ENCODE measurements at regions not wholly inside any gene's neighbourhood (a gene's known extent, or its start where the extent isn't known, plus 50 kb on each side); places are given as distances from the start of the nearest gene placed in this dataset.

DNA sequence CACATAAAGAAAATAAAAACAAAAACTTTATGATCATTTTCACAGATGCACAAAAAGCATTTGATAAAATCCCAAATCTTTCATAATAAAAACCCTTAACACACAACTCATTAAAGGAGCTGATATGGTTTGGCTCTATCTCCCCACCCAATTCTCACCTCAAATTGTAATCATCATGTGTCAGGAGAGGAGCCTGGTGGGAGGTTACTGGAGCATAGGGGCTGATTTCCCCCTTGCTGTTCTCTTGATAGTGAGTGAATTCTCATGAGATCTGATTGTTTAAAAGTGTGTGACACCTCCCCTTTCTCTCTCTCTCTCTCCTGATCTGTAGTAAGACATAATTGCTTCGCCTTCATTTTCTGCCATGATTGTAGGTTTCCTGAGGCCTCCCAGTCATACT, 790.7 kb downstream of the C12orf50 start:
- TF ChIP-seq, protein P1, sequence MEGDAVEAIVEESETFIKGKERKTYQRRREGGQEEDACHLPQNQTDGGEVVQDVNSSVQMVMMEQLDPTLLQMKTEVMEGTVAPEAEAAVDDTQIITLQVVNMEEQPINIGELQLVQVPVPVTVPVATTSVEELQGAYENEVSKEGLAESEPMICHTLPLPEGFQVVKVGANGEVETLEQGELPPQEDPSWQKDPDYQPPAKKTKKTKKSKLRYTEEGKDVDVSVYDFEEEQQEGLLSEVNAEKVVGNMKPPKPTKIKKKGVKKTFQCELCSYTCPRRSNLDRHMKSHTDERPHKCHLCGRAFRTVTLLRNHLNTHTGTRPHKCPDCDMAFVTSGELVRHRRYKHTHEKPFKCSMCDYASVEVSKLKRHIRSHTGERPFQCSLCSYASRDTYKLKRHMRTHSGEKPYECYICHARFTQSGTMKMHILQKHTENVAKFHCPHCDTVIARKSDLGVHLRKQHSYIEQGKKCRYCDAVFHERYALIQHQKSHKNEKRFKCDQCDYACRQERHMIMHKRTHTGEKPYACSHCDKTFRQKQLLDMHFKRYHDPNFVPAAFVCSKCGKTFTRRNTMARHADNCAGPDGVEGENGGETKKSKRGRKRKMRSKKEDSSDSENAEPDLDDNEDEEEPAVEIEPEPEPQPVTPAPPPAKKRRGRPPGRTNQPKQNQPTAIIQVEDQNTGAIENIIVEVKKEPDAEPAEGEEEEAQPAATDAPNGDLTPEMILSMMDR (IDR thresholded peaks at IDR 0.05): no peak
- no peak for TF ChIP-seq POLR2A (IDR thresholded peaks at IDR 0.05)
